Tibial nerve (tissue), 3 donors: ENCODE measurements at regions not wholly inside any gene's neighbourhood (a gene's known extent, or its start where the extent isn't known, plus 50 kb on each side); places are given as distances from the start of the nearest gene placed in this dataset.

Experiments
- CTCF ChIP-seq, 5 experiments: fragments of 200-600 bp in 3 of 5; fragments of 450-650 bp in 2 of 5; sonication (generic) in 3 of 5; IDR thresholded peaks; one replicate each; pipeline ENCODE4 v1.5.1; 2016 to 2019; ENCODE audit warnings: antibody characterized with exemption in 5 of 5, mild to moderate bottlenecking in 3 of 5, moderate library complexity in 2 of 5
- POLR2A ChIP-seq, 2 donors: fragments of 450-650 bp; IDR thresholded peaks; one replicate each; pipeline ENCODE4 v1.6.1; 2017; ENCODE audit warnings: antibody characterized with exemption in 2 of 2, mild to moderate bottlenecking in 2 of 2, moderate library complexity in 2 of 2

- TF ChIP-seq CTCF (IDR thresholded peaks at IDR 0.05) (no peak), POLR2A (IDR thresholded peaks at IDR 0.05) (no peak)
These were observed 50.0 kb upstream of the DTNBP1 start for GRCh38 chr6:15712797-15713196.
